Muscle layer of duodenum (tissue), 2 donors: ENCODE measurements at regions not wholly inside any gene's neighbourhood (a gene's known extent, or its start where the extent isn't known, plus 50 kb on each side); places are given as distances from the start of the nearest gene placed in this dataset.

ENCODE experiments used
- H3K27ac ChIP-seq: one replicate; pipeline ENCODE4 v1.7.0; 2013; ENCODE audit warnings: mild to moderate bottlenecking, low read length
- H3K27me3 ChIP-seq: one replicate; pipeline ENCODE4 v1.7.0; 2013; ENCODE audit warnings: low read depth, mild to moderate bottlenecking, control low read depth, low read length
- H3K36me3 ChIP-seq, 2 donors: one replicate each; pipeline ENCODE4 v1.7.0; 2013; ENCODE audit warnings: low read length in 2 of 2, control low read depth in 1 of 2, mild to moderate bottlenecking in 1 of 2; ENCODE audit not compliant: insufficient read depth in 2 of 2, control insufficient read depth in 1 of 2
- H3K4me1 ChIP-seq, 2 donors: one replicate each; pipeline ENCODE4 v1.7.0; 2013; ENCODE audit warnings: low read length in 2 of 2, mild to moderate bottlenecking in 2 of 2, control low read depth in 1 of 2, moderate library complexity in 1 of 2; ENCODE audit not compliant: insufficient read depth in 2 of 2, control insufficient read depth in 1 of 2
- H3K4me3 ChIP-seq, 2 donors: one replicate each; pipeline ENCODE4 v1.7.0; 2013; ENCODE audit warnings: low read length in 2 of 2, low read depth in 1 of 2, mild to moderate bottlenecking in 1 of 2
- H3K9me3 ChIP-seq, 2 donors: one replicate each; pipeline ENCODE4 v1.7.0; 2013; ENCODE audit warnings: low read length in 2 of 2, control low read depth in 1 of 2, mild to moderate bottlenecking in 1 of 2; ENCODE audit not compliant: control insufficient read depth in 1 of 2
- donor health status: healthy.

DNA sequence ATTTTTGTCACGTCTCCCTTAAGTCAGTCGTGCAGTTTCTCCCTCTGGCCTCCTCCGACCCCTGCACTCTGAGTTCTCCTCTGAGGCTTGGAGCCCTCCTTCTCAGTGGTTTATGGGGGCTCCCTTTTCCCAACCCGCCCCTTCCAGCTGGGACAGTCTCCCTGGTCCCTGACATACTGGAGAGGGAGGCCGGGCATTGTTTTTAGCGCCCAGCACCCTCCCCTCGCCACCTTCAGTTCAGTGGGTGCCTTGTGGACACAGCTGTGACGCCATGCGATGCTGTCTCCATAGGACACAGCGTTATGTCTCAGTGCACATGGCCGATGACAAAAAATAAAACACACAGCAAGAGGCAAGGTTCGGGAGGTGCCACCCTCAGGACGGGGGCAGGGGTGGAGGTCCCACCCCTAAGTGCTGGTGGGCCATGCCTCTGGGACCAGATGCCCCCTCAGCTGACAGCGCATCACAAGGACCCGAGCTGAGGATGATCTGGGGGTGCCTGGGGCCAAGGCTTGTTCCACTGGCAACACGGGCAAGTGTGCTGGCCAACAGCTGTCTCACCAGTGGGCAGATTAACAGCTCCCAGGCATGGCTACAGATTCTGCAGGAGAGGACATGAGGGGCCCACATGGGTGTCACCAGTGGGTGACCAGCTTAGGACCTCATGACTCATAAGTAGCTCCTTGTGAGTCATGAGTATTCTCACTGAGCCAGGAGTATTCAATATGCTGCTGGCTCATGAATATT, 81.6 kb downstream of the PLXNA1 start:
- H3K9me3 ChIP-seq: peaks cover 0 to 3% of the 10 kb centered on the region in 2 donors
- no peak overlapping the region for H3K27ac ChIP-seq
- no peaks in the 10 kb centered on the region for H3K36me3 ChIP-seq
- no peaks in the 10 kb centered on the region for H3K4me1 ChIP-seq
- H3K27me3 ChIP-seq: no peaks in the 10 kb centered on the region
- no peak overlapping the region for H3K4me3 ChIP-seq

GRCh38 chr3:127065138-127065427, 82.2 kb downstream of the PLXNA1 start:
- Histone ChIP-seq H3K27me3 (no peaks in the 10 kb centered on the region), H3K4me3 (no peak overlapping the region), H3K9me3 (no peaks in the 10 kb centered on the region), H3K27ac (no peak overlapping the region), H3K4me1 (no peaks in the 10 kb centered on the region), H3K36me3 (no peaks in the 10 kb centered on the region)

DNA sequence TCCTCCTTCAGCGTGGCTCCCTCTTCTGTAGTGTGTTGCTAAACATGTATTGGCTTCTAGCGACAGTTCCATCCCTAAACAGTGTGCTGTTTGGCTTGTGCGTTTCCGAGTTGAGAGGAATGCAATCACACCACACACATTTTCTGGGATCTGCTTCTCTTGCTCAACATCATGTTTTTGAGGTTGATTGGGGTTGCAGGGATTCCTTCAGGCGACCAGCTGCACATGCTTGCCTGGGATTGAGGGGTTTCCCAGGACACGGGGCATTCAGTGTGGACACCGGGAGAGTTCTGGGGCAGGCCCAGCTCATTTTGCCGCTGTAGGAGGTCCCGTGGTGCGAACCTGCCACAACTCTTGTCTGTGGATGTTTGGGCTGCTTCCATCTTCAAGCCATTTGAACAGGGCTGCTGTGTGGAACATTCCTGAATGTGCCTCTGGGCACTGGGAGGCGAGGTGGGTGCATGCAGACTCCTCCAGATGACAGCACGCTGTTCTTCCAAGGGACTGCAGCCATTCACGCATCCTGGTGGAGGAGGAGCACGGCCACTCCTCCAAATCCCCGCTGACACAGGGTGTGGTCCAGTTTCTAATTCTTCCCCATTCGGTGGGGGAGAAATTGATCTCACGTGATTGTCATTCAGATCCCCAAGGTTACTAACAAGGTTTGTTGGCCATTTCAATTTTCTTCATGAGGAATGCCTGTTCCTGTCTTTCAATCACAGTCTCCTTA, 82.8 kb downstream of the PLXNA1 start:
- Histone ChIP-seq H3K27ac (no peak overlapping the region), H3K27me3 (no peaks in the 10 kb centered on the region), H3K36me3 (no peaks in the 10 kb centered on the region), H3K4me3 (no peak overlapping the region), H3K9me3 (no peaks in the 10 kb centered on the region), H3K4me1 (no peaks in the 10 kb centered on the region)

DNA sequence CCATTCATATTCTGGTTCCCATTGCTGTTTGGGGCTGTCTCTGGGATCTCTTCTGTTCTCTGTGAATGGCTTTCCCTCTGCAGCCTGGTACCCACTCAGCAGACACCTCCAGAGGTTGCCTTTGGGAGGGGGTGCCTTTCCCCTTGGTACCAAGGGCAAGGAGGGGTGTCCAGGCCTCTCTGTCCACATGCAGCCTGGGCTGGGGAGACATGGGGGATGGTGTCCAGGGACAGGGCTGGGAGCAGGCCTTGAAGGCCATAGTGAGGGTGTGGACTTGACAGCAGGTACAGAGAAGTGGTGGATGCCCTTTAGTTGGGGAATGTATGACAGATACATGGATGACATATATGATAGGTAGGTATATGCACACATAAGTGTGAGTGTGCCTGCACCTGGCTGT, 83.7 kb downstream of the PLXNA1 start:
- Histone ChIP-seq H3K27ac (no peak overlapping the region), H3K4me1 (no peaks in the 10 kb centered on the region), H3K27me3 (no peaks in the 10 kb centered on the region), H3K9me3 (no peaks in the 10 kb centered on the region), H3K4me3 (no peak overlapping the region), H3K36me3 (no peaks in the 10 kb centered on the region)

DNA sequence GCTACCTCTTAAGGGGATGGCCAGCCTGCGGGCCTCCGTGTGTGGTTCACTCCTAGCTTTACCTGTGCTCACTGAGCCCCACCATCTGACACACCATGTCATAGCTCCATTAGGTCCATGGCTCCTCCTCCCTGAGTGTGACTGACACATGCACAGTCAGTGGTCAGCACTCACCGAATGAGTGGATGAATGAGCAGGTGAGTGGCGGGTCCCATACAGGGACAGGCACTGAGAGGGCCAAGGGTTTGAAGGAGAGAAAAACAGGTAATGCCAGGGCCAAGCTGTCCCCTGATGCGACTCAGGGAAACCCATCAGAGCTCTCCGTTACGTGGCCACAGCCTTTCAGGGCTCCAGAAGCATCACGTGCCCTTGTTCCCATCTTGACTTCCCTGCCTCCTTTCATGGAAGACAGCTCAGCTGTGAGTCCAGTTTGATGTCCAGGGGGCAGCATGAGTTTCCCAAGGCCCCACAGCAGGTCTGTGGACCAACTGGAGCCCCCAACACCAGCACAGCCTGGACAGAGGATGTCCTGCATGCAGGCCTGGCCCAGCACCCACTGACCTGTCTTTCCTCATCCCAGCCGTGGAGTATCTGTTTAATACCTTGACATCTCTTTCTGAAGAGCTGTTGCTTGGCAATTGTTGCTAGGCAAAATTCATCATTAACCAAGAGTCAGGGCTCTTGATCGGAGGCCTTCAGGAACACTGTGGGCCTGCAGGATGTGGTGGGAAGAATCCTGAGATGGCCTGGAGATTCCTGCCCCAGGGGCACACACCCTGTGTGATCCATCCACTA, 84.4 kb downstream of the PLXNA1 start:
- Histone ChIP-seq H3K27me3 (no peaks in the 10 kb centered on the region), H3K27ac (no peak overlapping the region), H3K4me3 (no peak overlapping the region), H3K9me3 (no peaks in the 10 kb centered on the region), H3K36me3 (no peaks in the 10 kb centered on the region), H3K4me1 (peaks cover 0 to 2% of the 10 kb centered on the region in 2 donors)

DNA sequence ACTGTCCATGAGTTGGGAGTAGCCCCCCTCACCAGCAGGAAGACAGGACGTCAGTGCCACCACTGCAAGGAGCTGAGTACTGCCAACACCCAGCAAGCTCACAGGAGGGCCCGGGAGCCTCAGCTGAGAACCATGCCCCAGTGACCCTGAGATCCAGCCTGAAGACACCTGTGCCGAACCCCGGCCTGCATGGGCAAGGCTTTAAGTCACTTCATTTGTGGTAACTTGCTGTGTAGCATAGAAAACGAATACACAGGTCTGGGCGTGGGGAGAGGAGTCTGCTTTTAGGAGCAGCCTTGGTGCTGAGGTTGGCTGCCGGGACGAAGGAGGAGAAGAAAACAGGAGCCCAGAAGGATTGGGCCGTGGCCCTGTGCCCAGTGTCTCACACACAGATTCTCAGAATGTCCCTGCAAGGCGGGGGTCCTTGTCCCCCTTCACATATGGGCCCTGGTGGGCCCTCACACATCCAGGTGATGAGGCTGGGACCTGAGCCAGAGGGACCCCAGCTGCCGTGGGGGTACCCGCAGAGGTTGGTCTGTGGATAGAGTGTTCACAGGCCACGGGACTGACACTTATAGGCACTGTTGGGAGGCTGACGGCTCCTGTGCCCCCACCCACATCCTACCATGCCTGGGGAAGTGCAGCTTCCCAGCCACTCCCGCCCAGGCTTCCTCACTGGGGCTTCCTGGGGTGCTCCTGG, 85.3 kb downstream of the PLXNA1 start:
- Histone ChIP-seq H3K4me1 (peaks cover 0 to 6% of the 10 kb centered on the region in 2 donors), H3K4me3 (no peak overlapping the region)

DNA sequence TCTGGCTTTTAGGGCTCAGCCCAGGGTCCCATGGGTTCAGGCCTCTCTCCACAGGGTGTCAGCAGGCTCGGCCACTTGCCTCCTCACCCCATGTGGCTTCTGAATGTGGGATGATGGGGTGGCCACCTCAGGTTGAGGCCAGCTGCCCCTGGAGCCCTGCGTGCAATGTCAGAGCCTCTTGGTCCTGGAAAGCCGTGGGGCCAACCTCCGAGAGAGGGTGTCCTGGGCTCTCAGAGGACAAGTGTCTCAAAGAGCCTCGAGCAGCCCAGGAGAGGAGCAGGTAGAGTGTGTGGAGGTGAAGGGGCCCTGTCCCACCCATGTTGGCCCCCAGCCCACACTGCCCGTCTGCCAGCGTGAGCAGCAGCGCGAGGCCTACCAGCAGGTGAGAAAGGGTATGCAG, 86.0 kb downstream of the PLXNA1 start:
- H3K27me3 ChIP-seq: no peaks in the 10 kb centered on the region
- no peaks in the 10 kb centered on the region for H3K9me3 ChIP-seq
- H3K27ac ChIP-seq: no peak overlapping the region
- no peak overlapping the region for H3K4me3 ChIP-seq
- peaks cover 0 to 11% of the 10 kb centered on the region in 2 donors for H3K4me1 ChIP-seq
- H3K36me3 ChIP-seq: no peaks in the 10 kb centered on the region

More for the DNA sequence above, 85.3 kb downstream of the PLXNA1 start:
- Histone ChIP-seq H3K9me3 (no peaks in the 10 kb centered on the region), H3K27me3 (no peaks in the 10 kb centered on the region), H3K36me3 (no peaks in the 10 kb centered on the region), H3K27ac (no peak overlapping the region)

DNA sequence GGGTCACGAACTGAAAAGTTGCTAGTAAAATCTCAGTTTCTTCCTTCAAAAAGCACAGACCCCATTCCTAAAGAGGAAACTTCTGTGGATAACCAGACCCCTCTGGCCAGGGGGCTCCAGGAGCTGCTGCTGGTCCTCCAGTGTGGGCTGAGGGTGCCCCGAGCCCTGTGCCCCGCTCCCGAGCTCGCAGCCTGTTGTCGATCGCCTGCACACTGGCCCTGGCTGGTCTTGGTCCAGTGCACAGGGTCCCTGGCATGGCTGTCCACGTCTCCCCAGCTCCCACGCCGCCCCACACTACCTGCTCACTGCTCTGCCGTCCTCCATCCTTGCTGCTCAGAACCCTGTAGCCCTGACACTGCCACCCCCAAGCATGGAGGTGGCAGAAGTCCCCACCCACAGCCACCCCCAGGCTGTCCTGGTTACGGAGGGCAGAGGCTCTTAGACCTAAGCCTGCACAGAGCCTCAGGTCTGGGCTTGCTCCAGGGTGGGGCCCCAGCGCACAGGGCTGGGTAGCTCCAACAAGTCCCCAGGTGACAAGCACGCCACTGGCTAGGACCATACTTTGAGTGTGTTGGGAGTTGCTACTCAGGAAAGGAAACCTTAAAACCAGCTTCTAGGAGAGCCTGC, 87.0 kb downstream of the PLXNA1 start:
- H3K27ac ChIP-seq: no peak overlapping the region
- H3K4me1 ChIP-seq: peaks cover 0 to 11% of the 10 kb centered on the region in 2 donors
- H3K27me3 ChIP-seq: no peaks in the 10 kb centered on the region
- no peak overlapping the region for H3K4me3 ChIP-seq
- peaks cover 0 to 4% of the 10 kb centered on the region in 2 donors for H3K9me3 ChIP-seq
- no peaks in the 10 kb centered on the region for H3K36me3 ChIP-seq

DNA sequence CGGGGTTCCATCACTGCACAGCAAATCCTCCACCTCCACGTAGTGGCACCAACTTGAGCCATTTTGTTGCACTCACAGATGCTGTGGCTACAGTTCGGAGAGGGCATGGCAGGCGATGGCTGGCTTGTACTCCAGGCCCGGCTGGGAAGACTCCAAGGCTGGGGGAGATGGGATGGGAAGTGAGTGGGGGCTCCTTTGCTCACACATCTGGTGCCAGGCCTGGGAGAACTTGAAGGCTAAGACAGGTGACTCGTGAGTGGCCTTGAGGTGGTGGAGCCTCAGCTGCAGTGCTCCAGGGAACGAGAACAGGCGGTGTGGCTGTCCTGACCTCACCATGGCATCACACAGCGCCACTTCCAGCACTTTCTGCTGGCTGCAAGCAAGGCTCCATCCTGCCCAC, 87.9 kb downstream of the PLXNA1 start:
- Histone ChIP-seq H3K36me3 (no peaks in the 10 kb centered on the region), H3K4me1 (peaks cover 0 to 11% of the 10 kb centered on the region in 2 donors), H3K27ac (no peak overlapping the region), H3K9me3 (peaks cover 0 to 4% of the 10 kb centered on the region in 2 donors), H3K4me3 (no peak overlapping the region), H3K27me3 (no peaks in the 10 kb centered on the region)

DNA sequence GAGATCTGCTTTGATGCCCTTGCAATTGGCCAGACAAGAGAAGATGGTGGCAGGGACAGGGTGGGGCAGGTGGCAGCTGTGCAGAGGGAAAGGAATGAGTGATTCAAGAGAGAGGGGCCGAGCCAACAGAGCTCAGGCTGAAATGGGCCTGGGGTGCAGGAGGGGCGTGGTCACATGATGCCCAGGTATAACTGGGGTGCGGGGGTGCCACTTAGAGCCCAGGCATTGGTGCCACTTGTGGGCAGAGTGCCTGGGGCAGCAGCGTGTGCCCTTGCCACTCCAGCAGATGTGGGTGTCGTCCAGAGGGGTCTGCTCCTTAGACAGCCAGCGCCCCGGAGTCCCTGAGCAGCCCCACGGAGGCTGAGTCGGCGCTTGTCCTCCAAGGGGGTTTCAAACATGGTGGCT, 88.7 kb downstream of the PLXNA1 start:
- Histone ChIP-seq H3K4me3 (no peak overlapping the region), H3K36me3 (no peaks in the 10 kb centered on the region), H3K27me3 (no peaks in the 10 kb centered on the region), H3K4me1 (peaks cover 0 to 11% of the 10 kb centered on the region in 2 donors), H3K27ac (no peak overlapping the region), H3K9me3 (peaks cover 0 to 4% of the 10 kb centered on the region in 2 donors)
